GM19025 (cell line): ENCODE measurements at regions not wholly inside any gene's neighbourhood (a gene's known extent, or its start where the extent isn't known, plus 50 kb on each side); places are given as distances from the start of the nearest gene placed in this dataset.
"Not testable (repeated sequence)": the region's sequence is repeated elsewhere in the genome, so short reads cannot be mapped to it uniquely, and the experiment has no call there.

Experiments
- ATAC-seq: cut with Tn5 transposase; IDR thresholded peaks from one replicate; pipeline ENCODE4 v1.9.1; 2021; ENCODE audit warnings: mild to moderate bottlenecking, low read depth, moderate library complexity; ENCODE audit not compliant: unreplicated experiment

GRCh38 chr13:50650592-50651504 is 192.6 kb downstream of the DLEU7 start:
- ATAC-seq, result no peak

GRCh38 chr13:50651922-50652321 is 191.6 kb downstream of the DLEU7 start:
- no peak for ATAC-seq

GRCh38 chr13:50654331-50654730 is 189.2 kb downstream of the DLEU7 start:
- no peak for ATAC-seq

GRCh38 chr13:50661881-50662280 is 181.6 kb downstream of the DLEU7 start:
- ATAC-seq, result not testable (repeated sequence)

- ATAC-seq, result no peak
These were observed 178.5 kb downstream of the DLEU7 start for GRCh38 chr13:50664951-50665350.

GRCh38 chr13:50668049-50668448 is 175.4 kb downstream of the DLEU7 start:
- no peak for ATAC-seq

GRCh38 chr13:50668691-50669271 is 174.7 kb downstream of the DLEU7 start:
- no peak for ATAC-seq

- no peak for ATAC-seq
These were observed 173.2 kb downstream of the DLEU7 start for GRCh38 chr13:50670272-50670671.

GRCh38 chr13:50670847-50671496 is 172.5 kb downstream of the DLEU7 start:
- no peak for ATAC-seq

GRCh38 chr13:50671497-50671850 is 172.0 kb downstream of the DLEU7 start:
- no peak for ATAC-seq

- ATAC-seq, result no peak
These were observed 171.5 kb downstream of the DLEU7 start for GRCh38 chr13:50672025-50672424.

- ATAC-seq, result no peak
These were observed 167.8 kb downstream of the DLEU7 start for GRCh38 chr13:50675651-50676050.

GRCh38 chr13:50676602-50677001 is 166.9 kb downstream of the DLEU7 start:
- no peak for ATAC-seq

- ATAC-seq, result no peak
These were observed 166.2 kb downstream of the DLEU7 start for GRCh38 chr13:50677258-50677657.

GRCh38 chr13:50677687-50678463 is 165.6 kb downstream of the DLEU7 start:
- ATAC-seq, result no peak

- no peak for ATAC-seq
These were observed 164.9 kb downstream of the DLEU7 start for GRCh38 chr13:50678464-50679162.

- ATAC-seq, result no peak
These were observed 164.2 kb downstream of the DLEU7 start for GRCh38 chr13:50679321-50679720.

- ATAC-seq, result no peak
These were observed 161.5 kb downstream of the DLEU7 start for GRCh38 chr13:50682002-50682401.

GRCh38 chr13:50682966-50683365 is 160.5 kb downstream of the DLEU7 start:
- no peak for ATAC-seq

GRCh38 chr13:50684366-50684765 is 159.1 kb downstream of the DLEU7 start:
- no peak for ATAC-seq
